DMS53 treated with DMSO at 0.1 percent for 48 hours (cell line): ENCODE measurements at regions not wholly inside any gene's neighbourhood (a gene's known extent, or its start where the extent isn't known, plus 50 kb on each side); places are given as distances from the start of the nearest gene placed in this dataset.
"Not testable (repeated sequence)": the region's sequence is repeated elsewhere in the genome, so short reads cannot be mapped to it uniquely, and the experiment has no call there.

Experiments
- DNase-seq: peaks from one replicate; lab custom pipeline; 2025; ENCODE audit not compliant: unreplicated experiment; lab: John Stamatoyannopoulos, UW

DNA sequence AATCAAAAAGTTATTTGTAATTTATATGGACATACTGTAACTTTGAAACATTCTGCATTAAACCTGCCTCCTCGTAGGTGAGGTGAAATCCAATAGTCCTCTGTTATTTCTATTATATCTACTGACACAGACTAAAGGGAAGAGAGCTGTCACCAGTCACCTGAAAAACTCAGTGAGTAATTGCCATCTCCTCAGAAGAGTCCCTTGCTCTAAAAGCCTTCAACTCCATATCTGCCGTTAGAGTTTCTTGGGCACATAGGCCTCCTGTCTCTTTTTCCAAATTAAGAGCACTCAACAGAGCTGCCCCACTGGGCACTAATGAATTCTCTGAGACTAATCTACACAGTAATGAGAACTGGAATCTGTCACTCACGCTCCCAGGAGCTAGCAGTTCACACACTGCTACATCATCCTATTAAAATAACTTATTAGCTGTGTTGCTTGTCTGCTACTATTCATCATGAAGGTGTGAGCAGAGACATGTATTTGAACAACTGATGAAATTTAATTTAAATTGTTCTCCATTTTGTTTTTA lies 67.3 kb upstream of the VCAN start:
- no peak for DNase-seq

DNA sequence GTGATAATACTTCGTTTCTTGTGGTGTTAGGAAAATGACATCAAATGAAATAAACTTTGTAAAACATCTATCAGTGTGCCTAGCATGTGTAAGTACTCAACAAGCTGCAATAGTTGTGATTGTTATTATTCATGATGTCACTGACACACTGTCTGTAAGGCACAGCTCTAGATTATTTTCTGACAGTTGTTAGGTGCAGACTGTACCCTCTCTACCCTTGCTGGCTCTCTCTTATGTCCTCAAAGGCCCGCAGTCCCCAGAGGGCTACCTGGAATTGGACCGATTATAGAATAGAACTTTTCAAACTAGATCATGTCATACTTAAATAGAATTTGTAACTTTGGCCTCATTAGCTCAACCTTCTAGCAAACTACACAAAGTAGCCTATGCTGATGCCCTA lies 65.9 kb upstream of the VCAN start:
- DNase-seq = no peak

DNA sequence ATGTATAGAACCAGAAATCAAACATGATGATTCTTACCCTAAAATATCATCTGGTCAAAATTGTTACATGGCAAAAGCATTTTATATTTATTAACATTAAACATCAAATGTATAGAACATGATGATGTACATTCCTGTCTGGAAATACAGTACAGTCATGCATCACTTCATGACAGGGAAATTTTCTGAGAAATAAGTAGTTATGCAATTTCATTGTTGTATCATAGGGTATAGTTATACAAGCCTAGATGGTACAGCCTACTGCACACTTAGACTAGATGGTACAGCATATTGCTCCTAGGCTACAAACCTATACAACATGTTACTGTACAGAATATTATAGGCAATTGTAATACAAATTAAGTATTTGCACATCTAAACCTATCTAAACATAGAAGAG lies 64.6 kb upstream of the VCAN start:
- no peak for DNase-seq

DNA sequence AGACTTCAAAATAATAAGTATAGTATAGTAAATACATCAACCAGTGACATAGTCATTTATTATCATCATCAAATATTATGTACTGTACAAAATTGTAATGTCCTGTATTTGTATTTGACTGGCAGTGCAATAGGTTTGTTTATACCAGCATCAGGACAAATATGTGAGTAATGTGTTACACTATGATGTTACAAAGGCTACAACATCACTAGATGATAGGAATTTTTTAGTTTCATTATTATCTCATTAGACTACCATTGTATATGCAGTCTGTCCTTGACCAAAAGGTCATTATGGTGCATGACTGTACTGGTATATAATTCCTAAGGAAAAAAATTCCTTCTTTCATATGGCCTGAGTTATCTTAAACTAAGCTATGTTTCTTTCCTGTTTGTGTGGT lies 63.6 kb upstream of the VCAN start:
- no peak for DNase-seq

DNA sequence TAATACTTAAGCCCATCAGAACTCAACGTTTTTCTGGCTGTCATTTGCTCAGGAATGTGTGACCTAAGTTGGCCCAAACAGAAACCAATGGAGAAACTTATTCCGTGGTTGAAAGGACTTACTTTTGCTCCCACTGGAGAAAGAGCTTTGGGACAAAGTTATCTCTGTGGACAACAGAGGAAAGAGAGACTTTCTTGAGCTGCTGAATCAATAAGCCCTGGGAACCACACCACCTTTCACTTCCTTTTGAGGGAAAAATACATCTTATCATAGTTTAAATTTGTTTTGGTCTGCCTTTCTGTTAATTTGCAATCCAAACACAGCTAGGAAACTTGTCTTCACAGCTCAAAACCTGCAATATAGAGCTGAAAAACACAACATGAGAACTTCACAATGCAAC lies 62.8 kb upstream of the VCAN start:
- DNase-seq = no peak

DNA sequence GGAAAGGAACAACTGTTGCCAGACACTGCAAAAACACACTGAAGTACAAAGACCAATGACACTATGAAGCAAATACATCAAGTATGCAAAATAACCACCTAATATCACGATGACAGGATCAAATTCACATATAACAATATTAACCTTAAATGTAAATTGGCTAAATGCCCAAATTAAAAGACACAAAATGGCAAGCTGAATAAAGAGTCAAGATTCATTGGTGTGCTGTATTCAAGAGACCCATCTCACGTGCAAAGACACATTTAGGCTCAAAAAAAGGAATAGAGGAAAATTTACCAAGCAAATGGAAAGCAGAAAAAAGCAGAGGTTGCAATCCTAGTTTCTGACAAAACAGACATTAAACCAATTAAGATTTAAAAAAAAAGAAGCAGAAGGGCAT lies 61.8 kb upstream of the VCAN start:
- DNase-seq = not testable (repeated sequence)

DNA sequence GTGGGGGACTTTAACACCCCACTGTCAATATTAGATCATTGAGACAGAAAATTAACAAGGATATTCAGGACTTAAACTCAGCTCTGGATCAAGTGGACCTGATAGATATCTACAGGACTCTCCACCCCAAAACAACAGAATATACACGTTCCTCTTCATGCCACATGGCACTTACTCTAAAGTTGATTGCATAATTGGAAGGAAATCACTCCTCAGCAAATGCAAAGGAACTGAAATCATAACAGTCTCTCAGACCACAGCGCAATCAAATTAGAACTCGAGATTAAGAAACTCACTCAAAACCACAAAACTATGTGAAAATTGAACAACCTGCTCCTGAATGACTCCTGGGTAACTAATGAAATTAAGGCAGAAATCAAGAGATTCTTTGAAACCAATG lies 61.2 kb upstream of the VCAN start:
- DNase-seq = not testable (repeated sequence)

DNA sequence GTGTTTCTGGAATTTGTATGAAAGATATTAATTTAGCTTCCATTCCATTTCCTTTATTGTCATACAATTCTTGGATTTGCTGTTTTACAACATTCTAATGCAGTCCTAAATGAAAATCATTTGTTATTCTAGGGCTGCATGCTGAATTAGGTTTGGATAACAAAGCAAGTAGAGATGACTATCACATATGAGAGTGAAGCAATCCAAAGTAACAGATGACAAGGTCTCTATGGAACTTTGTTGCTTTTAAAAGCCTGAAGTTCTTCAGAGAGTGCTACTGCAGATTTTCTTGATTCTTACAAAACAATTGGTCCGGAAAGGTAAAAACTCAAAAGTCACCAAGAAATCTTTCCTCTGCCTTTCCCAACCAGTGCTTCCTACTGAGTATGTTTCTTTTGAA lies 56.9 kb upstream of the VCAN start:
- DNase-seq = no peak

DNA sequence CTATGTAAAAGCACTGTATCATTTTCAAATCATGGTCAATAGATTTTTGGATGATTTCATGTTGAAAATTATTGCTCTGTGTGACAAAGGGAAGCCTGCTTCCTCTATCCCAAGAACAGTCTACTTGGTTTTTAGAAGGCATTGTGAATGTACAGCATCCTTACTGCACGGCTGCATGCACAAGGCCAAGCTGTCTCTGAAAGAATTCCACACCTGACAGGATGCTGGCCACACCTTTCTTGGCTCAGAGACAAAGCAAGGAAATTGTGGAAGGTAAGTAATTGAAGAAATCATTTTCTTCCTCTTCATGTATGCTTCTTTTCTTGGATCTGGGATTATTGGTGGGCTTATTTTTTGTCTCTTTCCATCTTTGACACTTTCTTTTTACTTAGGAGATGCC lies 53.7 kb upstream of the VCAN start:
- DNase-seq = no peak

DNA sequence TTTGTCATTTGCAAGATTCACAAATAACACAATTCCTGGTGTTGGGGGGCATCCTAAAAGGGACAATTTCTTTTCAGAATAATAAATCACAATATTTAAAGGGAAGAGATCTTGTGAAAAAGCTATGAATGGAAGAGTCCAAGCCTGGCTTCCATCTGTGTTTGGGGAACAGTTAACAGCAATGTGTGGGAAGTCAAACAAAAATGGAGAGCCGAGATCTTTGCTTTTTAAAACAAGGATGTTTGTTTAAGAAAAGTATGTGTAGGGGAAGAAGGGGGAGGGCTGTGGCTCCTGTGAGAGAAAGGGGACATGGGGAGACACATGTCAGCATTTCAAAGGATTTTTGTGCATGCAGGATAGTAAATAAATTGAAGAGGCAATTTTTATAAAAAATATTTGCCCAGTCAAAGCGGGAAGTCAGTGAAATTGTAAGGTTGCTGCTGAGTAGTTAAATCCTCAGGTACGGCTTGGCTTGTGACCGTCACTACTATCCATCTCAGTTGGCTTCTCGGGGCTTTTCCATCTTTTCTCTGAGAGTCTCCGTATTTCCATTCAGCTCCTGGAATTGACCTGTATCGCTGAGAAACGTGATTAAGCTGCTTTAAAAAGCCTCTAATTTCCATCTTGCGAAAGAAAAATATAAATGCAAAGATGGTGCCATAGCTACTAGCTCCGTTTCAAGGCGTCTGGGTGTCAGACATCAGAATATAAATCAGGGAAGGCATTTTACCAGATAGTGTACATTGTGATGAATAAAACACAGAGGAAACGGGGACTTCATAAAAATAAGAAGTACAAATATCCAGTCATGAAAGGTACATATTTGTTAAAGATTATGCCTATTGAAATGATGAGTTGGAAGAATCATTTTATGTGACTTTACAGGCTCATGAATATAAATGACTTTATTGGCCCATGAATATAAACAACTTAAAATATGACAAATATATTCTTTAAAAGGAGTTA lies 52.9 kb upstream of the VCAN start:
- peak; percentile 37 for DNase-seq
